Right atrium auricular region (tissue), 2 donors: ENCODE measurements at regions not wholly inside any gene's neighbourhood (a gene's known extent, or its start where the extent isn't known, plus 50 kb on each side); places are given as distances from the start of the nearest gene placed in this dataset.

Experiments used
- DNase-seq: peaks from one replicate; pipeline ENCODE4 v3.0.0-alpha.2; 2019; ENCODE audit warnings: low spot score
- H3K27ac ChIP-seq, 2 donors: fragments of 200-600 bp; sonication (generic); 1 replicate in 1 of 2; 2 replicates in 1 of 2; pipeline ENCODE4 v1.5.1; 2016 to 2019
- H3K27me3 ChIP-seq, 2 donors: fragments of 200-600 bp; sonication (generic); one replicate each; pipeline versions ENCODE4 v1.5.1 to v1.6.0; 2017 to 2019
- H3K36me3 ChIP-seq: fragments of 200-600 bp; sonication (generic); one replicate; pipeline ENCODE4 v1.5.1; 2016
- H3K4me1 ChIP-seq, 2 donors: fragments of 200-600 bp; sonication (generic); one replicate each; pipeline versions ENCODE4 v1.5.1 to v1.6.0; 2017 to 2019
- H3K4me3 ChIP-seq, 2 donors: fragments of 200-600 bp; sonication (generic); 1 replicate in 1 of 2; 2 replicates in 1 of 2; pipeline ENCODE4 v1.5.1; 2017 to 2019; ENCODE audit warnings: mild to moderate bottlenecking in 1 of 2, moderate library complexity in 1 of 2
- H3K9me3 ChIP-seq, 2 donors: fragments of 200-600 bp; sonication (generic); one replicate each; pipeline ENCODE4 v1.5.1; 2019
- CTCF ChIP-seq, 2 donors: fragments of 200-600 bp; sonication (generic); IDR thresholded peaks; one replicate each; pipeline ENCODE4 v1.5.1; 2019; ENCODE audit warnings: antibody characterized with exemption in 2 of 2

DNA sequence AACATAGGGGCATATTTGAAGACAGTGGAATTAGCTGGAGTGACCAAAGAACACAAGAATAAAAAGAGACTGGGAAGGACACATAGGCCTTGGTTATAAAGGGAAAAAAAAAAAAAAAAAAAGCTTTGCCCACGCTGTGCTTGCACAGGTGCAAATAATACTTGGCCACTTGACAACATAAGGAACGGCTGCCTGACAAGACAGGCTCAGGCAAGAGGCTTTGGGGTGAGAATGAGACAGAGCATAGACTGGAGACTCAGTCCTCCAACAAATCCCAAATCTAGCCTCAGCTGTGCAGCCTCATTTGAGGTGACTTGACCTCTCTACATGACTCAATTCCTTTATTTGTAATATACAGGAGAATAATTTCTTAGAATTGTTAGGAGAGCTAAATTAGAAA, 332.8 kb upstream of the DYNLRB2 start:
- Histone ChIP-seq H3K27me3 (no peaks in the 10 kb centered on the region), H3K27ac (no peak overlapping the region), H3K4me3 (no peak overlapping the region), H3K9me3 (no peaks in the 10 kb centered on the region), H3K4me1 (no peaks in the 10 kb centered on the region), H3K36me3 (no peaks in the 10 kb centered on the region)
- DNase-seq = no peak
- no peak for TF ChIP-seq CTCF (IDR thresholded peaks at IDR 0.05)

DNA sequence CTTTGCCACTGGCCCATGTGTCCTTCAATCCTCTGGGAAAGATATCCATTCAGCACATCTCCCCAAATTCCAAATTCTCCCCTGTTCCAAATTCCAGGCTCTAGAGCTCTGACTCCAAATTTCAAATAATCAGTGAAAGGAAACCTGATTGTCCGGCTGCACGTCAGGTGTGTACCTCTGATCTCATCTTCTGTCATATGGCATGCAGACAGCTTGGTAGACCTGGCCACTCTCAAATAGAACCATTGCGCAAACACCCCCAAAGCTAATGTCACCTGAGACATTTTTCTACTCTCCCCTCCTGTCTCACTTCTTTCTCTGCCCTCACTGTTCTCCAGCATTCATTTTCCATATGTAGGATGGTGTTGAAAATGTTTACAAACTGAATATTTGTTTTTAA, 337.0 kb upstream of the DYNLRB2 start:
- no peak for TF ChIP-seq CTCF (IDR thresholded peaks at IDR 0.05)
- H3K4me3 ChIP-seq = no peak overlapping the region
- H3K4me1 ChIP-seq = no peaks in the 10 kb centered on the region
- no peak overlapping the region for H3K27ac ChIP-seq
- no peaks in the 10 kb centered on the region for H3K27me3 ChIP-seq
- H3K36me3 ChIP-seq = no peaks in the 10 kb centered on the region
- DNase-seq = no peak
- no peaks in the 10 kb centered on the region for H3K9me3 ChIP-seq

GRCh38 chr16:80202831-80203413, 337.9 kb upstream of the DYNLRB2 start:
- Histone ChIP-seq H3K27me3 (no peaks in the 10 kb centered on the region), H3K4me1 (no peaks in the 10 kb centered on the region), H3K9me3 (no peaks in the 10 kb centered on the region), H3K36me3 (no peaks in the 10 kb centered on the region), H3K27ac (no peak overlapping the region), H3K4me3 (no peak overlapping the region)
- DNase-seq = no peak
- no peak for TF ChIP-seq CTCF (IDR thresholded peaks at IDR 0.05)

DNA sequence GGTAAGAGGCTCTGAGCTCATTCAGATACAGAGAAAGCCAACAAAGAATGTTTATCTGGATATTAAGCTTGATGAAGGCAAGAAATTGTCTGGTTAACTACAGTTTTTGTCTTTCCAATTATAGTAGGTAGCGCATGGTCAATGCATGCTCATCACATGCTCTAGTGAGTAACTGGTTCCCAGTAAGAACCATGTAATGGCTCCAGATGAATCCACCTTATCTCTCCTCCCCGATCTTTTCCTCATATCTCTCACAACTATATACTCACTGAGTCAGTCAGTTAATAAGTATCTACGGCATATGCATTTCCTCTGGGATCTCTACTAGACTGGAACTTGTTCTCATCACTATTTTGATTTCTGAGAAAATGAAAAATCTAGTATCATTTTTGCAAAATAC, 340.7 kb upstream of the DYNLRB2 start:
- Histone ChIP-seq H3K27me3 (no peaks in the 10 kb centered on the region), H3K27ac (no peak overlapping the region), H3K4me3 (no peak overlapping the region), H3K4me1 (no peaks in the 10 kb centered on the region), H3K9me3 (no peaks in the 10 kb centered on the region), H3K36me3 (no peaks in the 10 kb centered on the region)
- no peak for TF ChIP-seq CTCF (IDR thresholded peaks at IDR 0.05)
- DNase-seq = no peak

GRCh38 chr16:80199614-80200013, 341.2 kb upstream of the DYNLRB2 start:
- H3K27me3 ChIP-seq = no peaks in the 10 kb centered on the region
- H3K27ac ChIP-seq = no peak overlapping the region
- H3K4me1 ChIP-seq = no peaks in the 10 kb centered on the region
- H3K4me3 ChIP-seq = no peak overlapping the region
- H3K36me3 ChIP-seq = no peaks in the 10 kb centered on the region
- TF ChIP-seq CTCF (IDR thresholded peaks at IDR 0.05) = no peak
- no peaks in the 10 kb centered on the region for H3K9me3 ChIP-seq
- DNase-seq = no peak
